GM19239 (cell line): ENCODE measurements at regions not wholly inside any gene's neighbourhood (a gene's known extent, or its start where the extent isn't known, plus 50 kb on each side); places are given as distances from the start of the nearest gene placed in this dataset.
"Not testable (repeated sequence)": the region's sequence is repeated elsewhere in the genome, so short reads cannot be mapped to it uniquely, and the experiment has no call there.

Source experiments
- DNase-seq: peaks from one replicate; pipeline ENCODE4 v3.0.0; 2011; ENCODE audit warnings: low spot score; ENCODE audit not compliant: insufficient read length
- FAIRE-seq: peaks from 2 replicates; lab custom pipeline; 2011; peaks lifted over from hg19 to GRCh38; lab: Jason Lieb, UNC

DNA sequence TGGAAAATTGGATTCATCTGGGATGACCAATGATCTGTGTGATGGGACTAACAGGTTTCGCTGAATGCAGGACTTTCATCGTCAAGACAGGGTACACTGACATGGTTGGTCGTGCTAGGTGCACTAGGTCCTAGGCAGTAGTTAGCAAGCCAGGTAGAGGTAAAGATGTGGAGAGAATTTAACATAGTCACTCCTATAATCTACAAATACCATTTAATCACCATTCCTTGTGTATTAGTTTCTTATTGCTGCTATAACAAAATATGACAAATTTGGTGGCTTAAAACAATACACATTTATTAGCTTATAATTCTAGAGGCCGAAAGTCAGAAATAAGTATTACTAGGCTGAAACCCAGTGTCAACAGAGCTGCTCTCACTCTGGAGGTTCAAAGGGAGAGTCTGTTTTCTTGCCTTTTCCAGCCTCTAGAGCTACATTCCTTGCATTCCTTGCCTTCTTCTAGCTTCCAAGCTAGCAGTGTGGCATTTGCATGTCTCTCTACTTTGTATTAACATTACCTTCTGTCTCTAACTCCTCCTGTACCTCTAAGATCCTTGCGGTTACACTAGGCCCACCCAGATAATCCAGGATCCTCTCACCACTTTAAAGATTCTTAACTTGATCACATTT lies 98.7 kb upstream of the GRIA3 start:
- DNase-seq (no peak), FAIRE-seq (no peak)

DNA sequence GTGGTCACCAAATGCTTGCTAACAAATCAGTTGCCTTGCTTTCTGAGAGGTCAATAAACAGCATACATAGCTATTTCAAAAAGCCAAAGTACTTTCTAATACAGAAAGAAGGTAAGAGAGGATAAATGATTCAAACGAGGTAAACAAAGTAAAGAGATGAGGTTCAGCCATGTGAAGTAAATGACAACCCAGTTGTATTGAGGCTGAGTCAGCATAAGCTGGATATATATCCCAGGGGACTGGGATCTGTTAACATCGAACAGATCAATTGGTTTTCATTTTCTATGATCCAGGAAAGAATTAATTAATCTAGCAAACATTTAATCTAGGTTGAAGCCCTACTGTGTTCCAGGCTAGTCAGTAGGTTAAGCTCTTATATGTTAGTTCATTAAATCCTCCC lies 97.3 kb upstream of the GRIA3 start:
- DNase-seq (no peak), FAIRE-seq (no peak)

DNA sequence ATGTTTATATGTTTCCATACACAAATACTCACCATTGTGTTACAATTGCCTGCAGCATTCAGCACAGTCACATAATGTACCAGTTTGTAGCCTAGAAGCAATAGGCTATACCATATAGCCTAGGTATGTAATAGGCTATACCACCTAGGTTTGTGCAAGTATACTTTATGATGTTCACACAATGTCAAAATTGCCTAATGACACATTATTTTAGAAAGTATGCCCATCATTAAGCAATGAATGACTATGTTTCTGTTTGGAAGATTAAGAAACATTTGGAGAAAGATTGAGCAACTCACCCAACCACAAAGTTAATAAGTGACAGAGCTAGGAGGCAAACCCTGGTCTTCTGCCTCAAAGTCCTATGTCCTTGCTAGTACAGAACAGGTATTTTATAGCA lies 96.8 kb upstream of the GRIA3 start:
- no peak for FAIRE-seq

DNA sequence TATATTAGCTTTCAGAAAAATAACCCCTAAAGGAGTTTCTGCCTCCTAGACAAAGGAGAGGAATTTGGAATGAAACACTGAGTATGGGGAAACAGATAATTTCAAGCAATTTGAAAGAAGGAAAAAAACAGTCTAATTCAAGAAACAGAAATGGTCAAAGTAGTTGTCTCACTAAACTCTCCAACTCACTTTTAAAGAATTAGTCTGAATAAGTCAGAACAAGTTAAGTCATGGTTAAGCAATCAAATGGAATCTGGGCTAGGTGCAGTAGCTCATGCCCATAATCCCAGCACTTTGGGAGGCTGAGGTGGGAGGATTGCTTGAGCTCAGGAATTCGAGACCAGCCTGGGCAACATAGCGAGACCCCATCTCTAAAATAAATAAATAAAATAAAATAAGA lies 95.7 kb upstream of the GRIA3 start:
- FAIRE-seq (no peak), DNase-seq (no peak)

More for the DNA sequence above, 96.8 kb upstream of the GRIA3 start:
- DNase-seq, result no peak

DNA sequence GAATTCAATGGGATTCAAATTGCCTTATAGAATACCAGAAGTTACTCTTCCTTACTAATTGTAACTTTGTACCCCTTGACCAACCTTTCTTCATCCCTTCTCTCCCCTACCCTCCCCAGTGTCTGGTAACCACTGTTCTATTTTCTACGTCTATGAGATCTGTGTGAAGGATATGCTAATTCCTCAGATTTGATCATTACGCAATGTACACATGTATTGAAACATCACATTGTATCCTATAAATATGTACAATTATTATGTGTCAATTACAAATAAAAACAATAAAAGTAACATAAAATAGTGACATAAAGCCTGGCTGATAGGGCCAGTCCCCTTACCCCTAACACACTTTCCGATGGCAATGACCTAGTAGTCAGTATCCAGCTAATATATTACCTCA lies 95.1 kb upstream of the GRIA3 start:
- FAIRE-seq, result no peak

DNA sequence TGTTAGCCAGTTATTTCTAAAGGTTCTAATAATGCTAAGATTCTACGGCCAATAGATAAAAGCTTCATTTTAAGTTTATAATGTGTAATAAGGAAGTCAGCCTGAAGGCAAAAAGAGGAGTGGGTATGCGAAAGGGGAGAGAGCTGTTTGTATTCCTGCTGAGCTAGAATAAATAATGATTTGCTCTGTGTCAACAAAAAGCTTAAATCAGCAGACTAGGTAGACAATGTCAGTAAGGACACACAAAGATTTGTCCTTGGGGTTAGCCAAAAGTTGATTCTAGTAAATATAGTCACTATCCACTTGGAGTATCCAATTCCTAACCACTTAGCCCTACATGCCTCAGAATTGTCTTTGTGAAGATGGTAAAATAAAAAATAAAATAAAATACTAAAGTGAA lies 90.3 kb upstream of the GRIA3 start:
- no peak for DNase-seq
- FAIRE-seq, result no peak

More for the DNA sequence above, 95.1 kb upstream of the GRIA3 start:
- DNase-seq, result no peak

DNA sequence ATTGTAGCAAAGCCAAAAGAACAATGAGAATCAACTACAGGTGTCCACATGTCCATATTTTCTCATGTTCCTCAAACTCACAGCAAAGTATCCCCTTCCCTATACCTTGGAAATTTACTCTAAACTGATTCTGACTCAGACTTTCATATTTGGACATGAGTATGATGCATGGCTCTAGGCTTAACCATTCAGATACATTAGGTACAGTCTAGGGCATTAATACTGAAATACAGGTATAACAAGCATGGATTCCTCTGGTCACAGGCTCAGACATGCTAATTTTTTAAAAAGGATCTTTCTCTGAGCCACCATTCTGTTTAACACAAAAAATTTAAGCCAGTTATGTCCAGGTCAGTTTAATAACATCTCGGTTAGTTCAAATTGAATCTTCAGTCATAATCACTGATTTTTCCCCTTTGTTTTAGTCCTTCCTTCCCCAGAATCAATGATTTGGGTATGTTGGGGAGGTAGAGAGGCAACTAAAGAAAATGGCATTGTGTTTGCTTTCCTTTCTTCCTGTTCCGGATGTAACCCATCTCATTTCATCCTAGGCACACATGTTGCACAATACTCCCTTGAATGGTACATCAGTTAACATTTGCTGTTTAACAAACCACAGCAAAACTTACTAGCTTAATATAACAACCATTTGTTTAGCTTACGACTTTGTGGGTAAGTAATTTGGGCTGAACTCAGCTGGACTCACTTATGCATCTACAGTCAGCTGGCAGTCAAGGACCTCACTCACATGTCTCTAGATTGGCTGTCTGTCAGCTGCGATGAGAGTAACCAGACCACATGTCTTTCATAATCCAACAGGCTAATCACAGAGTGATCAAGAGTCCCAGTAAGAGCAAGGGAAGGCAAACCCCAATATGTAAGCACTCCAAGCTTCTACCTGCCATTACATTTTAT lies 75.3 kb upstream of the GRIA3 start:
- DNase-seq (no peak), FAIRE-seq (no peak)

DNA sequence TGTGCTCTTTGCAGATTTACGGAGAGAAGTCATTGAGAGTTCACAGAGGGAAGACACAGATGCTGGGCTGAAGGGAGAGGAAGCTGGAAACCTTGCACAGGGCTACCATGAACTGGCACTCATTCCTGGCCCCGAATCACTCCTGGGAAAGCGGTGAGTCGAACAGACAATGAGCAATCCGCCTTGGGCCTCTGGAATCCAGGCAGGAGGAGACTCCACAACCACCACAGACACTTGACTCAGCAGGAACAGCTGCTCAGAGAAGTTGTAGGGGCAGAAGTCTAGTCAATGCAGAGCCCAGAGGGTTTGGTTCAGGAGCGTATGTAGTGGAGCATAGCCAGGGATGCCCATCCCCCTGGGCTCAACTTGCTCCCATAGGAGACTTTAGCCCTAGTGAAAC lies 62.8 kb upstream of the GRIA3 start:
- FAIRE-seq, result no peak
- DNase-seq, result no peak

DNA sequence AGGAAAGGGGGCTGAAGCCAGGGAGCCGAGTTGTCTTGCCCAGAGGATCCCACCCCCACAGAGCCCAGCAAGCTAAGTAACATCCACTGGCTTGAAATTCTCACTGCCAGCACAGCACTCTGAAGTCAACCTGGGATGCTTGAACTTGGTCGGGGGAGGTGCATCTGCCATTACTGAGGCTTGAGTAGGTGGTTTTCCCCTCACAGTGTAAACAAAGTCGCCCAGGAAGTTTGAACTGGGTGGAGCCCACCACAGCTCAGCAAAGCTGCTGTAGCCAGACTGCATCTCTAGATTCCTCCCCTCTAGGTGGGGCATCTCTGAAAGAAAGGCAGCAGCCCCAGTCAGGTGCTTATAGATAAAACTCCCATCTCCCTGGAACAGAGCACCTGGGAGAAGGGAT lies 54.3 kb upstream of the GRIA3 start:
- FAIRE-seq, DNase-seq: not testable (repeated sequence)
